HFFc6 (cell line): ENCODE measurements at regions not wholly inside any gene's neighbourhood (a gene's known extent, or its start where the extent isn't known, plus 50 kb on each side); places are given as distances from the start of the nearest gene placed in this dataset.

Source experiments
- DNase-seq: peaks from one replicate; pipeline ENCODE4 v3.0.0-alpha.2; 2018
- H3K27ac Mint-ChIP-seq: 2 replicates; pipeline ENCODE4 v1.8.0; 2020; ENCODE audit warnings: mild to moderate bottlenecking, mixed read lengths
- H3K27me3 Mint-ChIP-seq: 2 replicates; pipeline ENCODE4 v1.8.0; 2021; ENCODE audit warnings: mild to moderate bottlenecking, moderate library complexity, mixed read lengths; ENCODE audit not compliant: insufficient read depth
- H3K36me3 Mint-ChIP-seq: 2 replicates; pipeline ENCODE4 v1.8.0; 2021; ENCODE audit warnings: low read depth, mixed read lengths
- H3K4me1 Mint-ChIP-seq: 2 replicates; pipeline ENCODE4 v1.8.0; 2020; ENCODE audit warnings: low read depth, mixed read lengths
- H3K4me3 Mint-ChIP-seq: 2 replicates; pipeline ENCODE4 v1.8.0; 2020; ENCODE audit warnings: mild to moderate bottlenecking, moderate library complexity, mixed read lengths
- H3K9me3 Mint-ChIP-seq: 2 replicates; pipeline ENCODE4 v1.8.0; 2020; ENCODE audit warnings: mild to moderate bottlenecking, mixed read lengths
- CTCF ChIP-seq: fragments of 200-600 bp; sonication (generic); IDR thresholded peaks from 2 replicates; pipeline ENCODE4 v1.5.0; 2021; ENCODE audit warnings: antibody characterized with exemption, mild to moderate bottlenecking

GRCh38 chr14:89625244-89625713, 208.2 kb upstream of the FOXN3 start:
- TF ChIP-seq CTCF, result no peak
- no peaks in the 10 kb centered on the region for H3K9me3 Mint-ChIP-seq
- H3K4me3 Mint-ChIP-seq, result no peak overlapping the region

GRCh38 chr14:89624500-89625156, 207.6 kb upstream of the FOXN3 start:
- Mint-ChIP-seq H3K36me3 (no peaks in the 10 kb centered on the region; the same call in 1 of the 2 replicates), H3K27me3 (peaks cover 1% of the 10 kb centered on the region; the same call in 1 of the 2 replicates), H3K9me3 (no peaks in the 10 kb centered on the region), H3K27ac (no peak overlapping the region), H3K4me1 (peaks cover 13% of the 10 kb centered on the region), H3K4me3 (no peak overlapping the region)
- no peak for TF ChIP-seq CTCF
- no peak for DNase-seq

More at GRCh38 chr14:89625244-89625713, 208.2 kb upstream of the FOXN3 start:
- Mint-ChIP-seq H3K27me3 (peaks cover 4% of the 10 kb centered on the region), H3K27ac (no peak overlapping the region), H3K4me1 (peaks cover 13% of the 10 kb centered on the region), H3K36me3 (no peaks in the 10 kb centered on the region; the same call in 1 of the 2 replicates)
- no peak for DNase-seq

GRCh38 chr14:89621791-89622638, 205.0 kb upstream of the FOXN3 start:
- H3K36me3 Mint-ChIP-seq, result no peaks in the 10 kb centered on the region; the same call in 1 of the 2 replicates
- no peak for DNase-seq

GRCh38 chr14:89621009-89621421, 204.0 kb upstream of the FOXN3 start:
- no peak overlapping the region for H3K27ac Mint-ChIP-seq
- TF ChIP-seq CTCF, result no peak
- no peak for DNase-seq
- H3K4me1 Mint-ChIP-seq, result peaks cover 32% of the 10 kb centered on the region
- H3K27me3 Mint-ChIP-seq, result no peaks in the 10 kb centered on the region; the same call in 1 of the 2 replicates
- no peaks in the 10 kb centered on the region for H3K9me3 Mint-ChIP-seq
- H3K4me3 Mint-ChIP-seq, result no peak overlapping the region
- H3K36me3 Mint-ChIP-seq, result no peaks in the 10 kb centered on the region

More at GRCh38 chr14:89621791-89622638, 205.0 kb upstream of the FOXN3 start:
- H3K9me3 Mint-ChIP-seq, result no peaks in the 10 kb centered on the region
- peaks cover 22% of the 10 kb centered on the region for H3K4me1 Mint-ChIP-seq
- H3K4me3 Mint-ChIP-seq, result no peak overlapping the region
- H3K27ac Mint-ChIP-seq, result no peak overlapping the region
- TF ChIP-seq CTCF, result no peak
- peaks cover 1% of the 10 kb centered on the region; the same call in 1 of the 2 replicates for H3K27me3 Mint-ChIP-seq

GRCh38 chr14:89620436-89620835, 203.4 kb upstream of the FOXN3 start:
- DNase-seq, result no peak
- H3K4me3 Mint-ChIP-seq, result no peak overlapping the region
- H3K36me3 Mint-ChIP-seq, result no peaks in the 10 kb centered on the region
- no peaks in the 10 kb centered on the region for H3K9me3 Mint-ChIP-seq
- H3K4me1 Mint-ChIP-seq, result peaks cover 37% of the 10 kb centered on the region
- no peak overlapping the region for H3K27ac Mint-ChIP-seq
- TF ChIP-seq CTCF, result no peak
- no peaks in the 10 kb centered on the region; the same call in 1 of the 2 replicates for H3K27me3 Mint-ChIP-seq
